Activated naive CD4-positive, alpha-beta T cell treated with anti-CD3 and anti-CD28 coated beads for 36 hours (primary cell): ENCODE measurements at regions not wholly inside any gene's neighbourhood (a gene's known extent, or its start where the extent isn't known, plus 50 kb on each side); places are given as distances from the start of the nearest gene placed in this dataset.

Experiments used
- CTCF ChIA-PET: fragments of 350-600 bp; sonication (Branson Sonifier 250); formaldehyde crosslinking; loops from one replicate; lab custom pipeline; 2021; ENCODE audit warnings: antibody characterized with exemption; lab: Charles Lee
- DNase-seq: peaks from one replicate; pipeline ENCODE4 v3.0.0-alpha.2; 2020
- H3K27ac Mint-ChIP-seq: one replicate; pipeline ENCODE4 v1.8.0; 2021; ENCODE audit warnings: mild to moderate bottlenecking, mixed read lengths
- H3K27me3 Mint-ChIP-seq: one replicate; pipeline ENCODE4 v1.8.0; 2021; ENCODE audit warnings: low read depth, mixed read lengths
- H3K36me3 Mint-ChIP-seq: one replicate; pipeline ENCODE4 v1.8.0; 2021; ENCODE audit warnings: low read depth, mixed read lengths
- H3K4me1 Mint-ChIP-seq: one replicate; pipeline ENCODE4 v1.8.0; 2021; ENCODE audit warnings: low read depth, mixed read lengths
- H3K4me3 Mint-ChIP-seq: one replicate; pipeline ENCODE4 v1.8.0; 2021; ENCODE audit warnings: mild to moderate bottlenecking, moderate library complexity, mixed read lengths
- H3K9me3 Mint-ChIP-seq: one replicate; pipeline ENCODE4 v1.8.0; 2021; ENCODE audit warnings: mixed read lengths
- intact Hi-C: fragments of 100-400 bp; cut with micrococcal nuclease; formaldehyde crosslinking; loops from one replicate; pipeline ENCODE4 v1.15.1; 2023

- H3K9me3 Mint-ChIP-seq: no peaks in the 10 kb centered on the region
- CTCF ChIA-PET: no interaction called here
- H3K36me3 Mint-ChIP-seq: no peaks in the 10 kb centered on the region
- intact Hi-C loops: no loop called here
- H3K4me1 Mint-ChIP-seq: no peaks in the 10 kb centered on the region
- DNase-seq: no peak
- H3K4me3 Mint-ChIP-seq: no peak overlapping the region
- no peak overlapping the region for H3K27ac Mint-ChIP-seq
- no peaks in the 10 kb centered on the region for H3K27me3 Mint-ChIP-seq
Measured at GRCh38 chr11:97854877-97855276, 1165.9 kb upstream of the CNTN5 start.

GRCh38 chr11:97856666-97857065 lies 1164.1 kb upstream of the CNTN5 start:
- CTCF ChIA-PET: no interaction called here
- no peak for DNase-seq
- H3K4me1 Mint-ChIP-seq: no peaks in the 10 kb centered on the region
- H3K27ac Mint-ChIP-seq: no peak overlapping the region
- intact Hi-C loops: no loop called here
- peaks cover 2% of the 10 kb centered on the region for H3K9me3 Mint-ChIP-seq
- H3K4me3 Mint-ChIP-seq: no peak overlapping the region
- H3K36me3 Mint-ChIP-seq: no peaks in the 10 kb centered on the region
- H3K27me3 Mint-ChIP-seq: no peaks in the 10 kb centered on the region

- Mint-ChIP-seq H3K36me3 (no peaks in the 10 kb centered on the region), H3K27me3 (no peaks in the 10 kb centered on the region), H3K9me3 (peaks cover 3% of the 10 kb centered on the region), H3K4me3 (no peak overlapping the region), H3K4me1 (no peaks in the 10 kb centered on the region), H3K27ac (no peak overlapping the region)
- intact Hi-C loops: no loop called here
- CTCF ChIA-PET: no interaction called here
- DNase-seq: no peak
Measured at GRCh38 chr11:97860237-97860636, 1160.5 kb upstream of the CNTN5 start.

- intact Hi-C loops: no loop called here
- Mint-ChIP-seq H3K9me3 (peaks cover 6% of the 10 kb centered on the region), H3K27ac (no peak overlapping the region), H3K4me1 (no peaks in the 10 kb centered on the region), H3K27me3 (no peaks in the 10 kb centered on the region), H3K36me3 (no peaks in the 10 kb centered on the region), H3K4me3 (no peak overlapping the region)
- no peak for DNase-seq
- CTCF ChIA-PET: no interaction called here
Measured at GRCh38 chr11:97862021-97862420, 1158.7 kb upstream of the CNTN5 start.

- CTCF ChIA-PET: no interaction called here
- Mint-ChIP-seq H3K36me3 (no peaks in the 10 kb centered on the region), H3K27me3 (no peaks in the 10 kb centered on the region), H3K9me3 (peaks cover 18% of the 10 kb centered on the region), H3K27ac (no peak overlapping the region), H3K4me1 (no peaks in the 10 kb centered on the region), H3K4me3 (no peak overlapping the region)
- DNase-seq: no peak
- intact Hi-C loops: no loop called here
Measured at GRCh38 chr11:97865424-97866012, 1155.2 kb upstream of the CNTN5 start.

GRCh38 chr11:97871816-97872215 lies 1148.9 kb upstream of the CNTN5 start:
- no peaks in the 10 kb centered on the region for H3K27me3 Mint-ChIP-seq
- intact Hi-C loops: no loop called here
- H3K4me1 Mint-ChIP-seq: no peaks in the 10 kb centered on the region
- H3K4me3 Mint-ChIP-seq: no peak overlapping the region
- H3K9me3 Mint-ChIP-seq: peaks cover 13% of the 10 kb centered on the region
- H3K36me3 Mint-ChIP-seq: no peaks in the 10 kb centered on the region
- CTCF ChIA-PET: no interaction called here
- DNase-seq: no peak
- H3K27ac Mint-ChIP-seq: no peak overlapping the region

- Mint-ChIP-seq H3K27ac (no peak overlapping the region), H3K36me3 (no peaks in the 10 kb centered on the region), H3K9me3 (no peaks in the 10 kb centered on the region), H3K4me1 (no peaks in the 10 kb centered on the region), H3K27me3 (no peaks in the 10 kb centered on the region), H3K4me3 (no peak overlapping the region)
- CTCF ChIA-PET: no interaction called here
- intact Hi-C loops: no loop called here
- no peak for DNase-seq
Measured at GRCh38 chr11:97880209-97880608, 1140.5 kb upstream of the CNTN5 start.

GRCh38 chr11:97883086-97883485 lies 1137.7 kb upstream of the CNTN5 start:
- H3K4me1 Mint-ChIP-seq: no peaks in the 10 kb centered on the region
- no peak overlapping the region for H3K4me3 Mint-ChIP-seq
- H3K27ac Mint-ChIP-seq: no peak overlapping the region
- CTCF ChIA-PET: no interaction called here
- DNase-seq: no peak
- H3K9me3 Mint-ChIP-seq: no peaks in the 10 kb centered on the region
- intact Hi-C loops: no loop called here
- H3K27me3 Mint-ChIP-seq: no peaks in the 10 kb centered on the region
- no peaks in the 10 kb centered on the region for H3K36me3 Mint-ChIP-seq

GRCh38 chr11:97888641-97889040 lies 1132.1 kb upstream of the CNTN5 start:
- no peak overlapping the region for H3K27ac Mint-ChIP-seq
- no peaks in the 10 kb centered on the region for H3K27me3 Mint-ChIP-seq
- peaks cover 5% of the 10 kb centered on the region for H3K9me3 Mint-ChIP-seq
- no peaks in the 10 kb centered on the region for H3K4me1 Mint-ChIP-seq
- intact Hi-C loops: no loop called here
- no peak for DNase-seq
- CTCF ChIA-PET: no interaction called here
- H3K4me3 Mint-ChIP-seq: no peak overlapping the region
- H3K36me3 Mint-ChIP-seq: no peaks in the 10 kb centered on the region

- intact Hi-C loops: no loop called here
- no peaks in the 10 kb centered on the region for H3K4me1 Mint-ChIP-seq
- H3K27ac Mint-ChIP-seq: no peak overlapping the region
- no peaks in the 10 kb centered on the region for H3K27me3 Mint-ChIP-seq
- CTCF ChIA-PET: no interaction called here
- H3K9me3 Mint-ChIP-seq: peaks cover 5% of the 10 kb centered on the region
- no peaks in the 10 kb centered on the region for H3K36me3 Mint-ChIP-seq
- DNase-seq: no peak
- H3K4me3 Mint-ChIP-seq: no peak overlapping the region
Measured at GRCh38 chr11:97890466-97890865, 1130.3 kb upstream of the CNTN5 start.

GRCh38 chr11:97893612-97894011 lies 1127.1 kb upstream of the CNTN5 start:
- intact Hi-C loops: no loop called here
- no peak for DNase-seq
- H3K4me3 Mint-ChIP-seq: no peak overlapping the region
- H3K4me1 Mint-ChIP-seq: no peaks in the 10 kb centered on the region
- CTCF ChIA-PET: no interaction called here
- H3K36me3 Mint-ChIP-seq: no peaks in the 10 kb centered on the region
- H3K9me3 Mint-ChIP-seq: peaks cover 6% of the 10 kb centered on the region
- no peaks in the 10 kb centered on the region for H3K27me3 Mint-ChIP-seq
- no peak overlapping the region for H3K27ac Mint-ChIP-seq

- no peak overlapping the region for H3K4me3 Mint-ChIP-seq
- H3K27me3 Mint-ChIP-seq: no peaks in the 10 kb centered on the region
- no peak overlapping the region for H3K27ac Mint-ChIP-seq
- H3K9me3 Mint-ChIP-seq: peaks cover 7% of the 10 kb centered on the region
- intact Hi-C loops: no loop called here
- H3K4me1 Mint-ChIP-seq: no peaks in the 10 kb centered on the region
- DNase-seq: no peak
- H3K36me3 Mint-ChIP-seq: no peaks in the 10 kb centered on the region
- CTCF ChIA-PET: no interaction called here
Measured at GRCh38 chr11:97894978-97895377, 1125.8 kb upstream of the CNTN5 start.

- Mint-ChIP-seq H3K9me3 (peaks cover 7% of the 10 kb centered on the region), H3K27me3 (no peaks in the 10 kb centered on the region), H3K27ac (no peak overlapping the region), H3K4me3 (no peak overlapping the region), H3K4me1 (no peaks in the 10 kb centered on the region), H3K36me3 (no peaks in the 10 kb centered on the region)
- no peak for DNase-seq
- intact Hi-C loops: no loop called here
- CTCF ChIA-PET: no interaction called here
Measured at GRCh38 chr11:97895572-97895971, 1125.2 kb upstream of the CNTN5 start.

- Mint-ChIP-seq H3K9me3 (peaks cover 13% of the 10 kb centered on the region), H3K36me3 (no peaks in the 10 kb centered on the region), H3K4me3 (no peak overlapping the region), H3K4me1 (no peaks in the 10 kb centered on the region), H3K27me3 (no peaks in the 10 kb centered on the region), H3K27ac (no peak overlapping the region)
- no peak for DNase-seq
- CTCF ChIA-PET: no interaction called here
- intact Hi-C loops: no loop called here
Measured at GRCh38 chr11:97902828-97903227, 1117.9 kb upstream of the CNTN5 start.
